WI38 (cell line): ENCODE measurements at regions not wholly inside any gene's neighbourhood (a gene's known extent, or its start where the extent isn't known, plus 50 kb on each side); places are given as distances from the start of the nearest gene placed in this dataset.

Experiments used
- H3K4me3 ChIP-seq: 2 replicates; pipeline ENCODE4 v1.5.1; 2011; ENCODE audit warnings: low read depth, mild to moderate bottlenecking, control low read depth, low read length
- TF ChIP-seq, protein P1 (sequence below): IDR thresholded peaks from 2 replicates; pipeline ENCODE4 v1.5.1; 2012; ENCODE audit warnings: low read depth, mild to moderate bottlenecking, control low read depth, low read length

DNA sequence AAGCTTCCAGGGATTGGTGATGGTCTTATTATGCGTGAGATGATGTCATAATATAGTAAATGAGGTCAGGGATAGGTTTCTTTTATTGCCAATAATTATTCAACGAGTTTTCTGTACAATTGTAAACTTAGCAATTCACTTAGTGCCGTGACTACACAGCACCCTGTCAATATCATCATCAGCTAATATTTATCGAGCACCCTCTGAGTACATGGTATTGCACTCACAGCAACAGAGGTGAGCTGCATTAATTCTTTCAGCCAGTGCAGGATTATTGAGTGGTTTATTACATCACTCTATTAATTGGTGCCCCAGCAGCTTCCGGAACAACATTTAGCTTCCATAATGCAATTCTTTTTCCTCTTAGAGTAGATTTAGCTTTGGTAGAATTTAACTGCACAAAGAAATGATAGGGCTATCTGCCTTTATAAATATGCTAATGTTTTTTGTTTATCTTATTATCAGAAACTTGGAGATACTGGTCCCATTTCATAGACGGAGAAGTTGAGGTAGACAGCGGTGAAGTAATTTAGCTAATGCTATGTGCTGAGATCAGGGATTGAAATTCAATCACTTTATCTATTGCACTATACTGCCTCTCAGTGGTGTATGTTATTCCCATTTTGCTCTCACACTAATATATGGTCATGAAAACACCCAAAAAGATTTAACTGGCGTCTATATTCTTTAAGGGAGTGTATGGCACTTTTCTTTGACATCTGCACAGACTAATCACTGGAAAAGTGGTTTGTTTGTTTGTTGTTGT, 726.1 kb upstream of the WWC1 start:
- H3K4me3 ChIP-seq: no peak overlapping the region
- TF ChIP-seq, protein P1, sequence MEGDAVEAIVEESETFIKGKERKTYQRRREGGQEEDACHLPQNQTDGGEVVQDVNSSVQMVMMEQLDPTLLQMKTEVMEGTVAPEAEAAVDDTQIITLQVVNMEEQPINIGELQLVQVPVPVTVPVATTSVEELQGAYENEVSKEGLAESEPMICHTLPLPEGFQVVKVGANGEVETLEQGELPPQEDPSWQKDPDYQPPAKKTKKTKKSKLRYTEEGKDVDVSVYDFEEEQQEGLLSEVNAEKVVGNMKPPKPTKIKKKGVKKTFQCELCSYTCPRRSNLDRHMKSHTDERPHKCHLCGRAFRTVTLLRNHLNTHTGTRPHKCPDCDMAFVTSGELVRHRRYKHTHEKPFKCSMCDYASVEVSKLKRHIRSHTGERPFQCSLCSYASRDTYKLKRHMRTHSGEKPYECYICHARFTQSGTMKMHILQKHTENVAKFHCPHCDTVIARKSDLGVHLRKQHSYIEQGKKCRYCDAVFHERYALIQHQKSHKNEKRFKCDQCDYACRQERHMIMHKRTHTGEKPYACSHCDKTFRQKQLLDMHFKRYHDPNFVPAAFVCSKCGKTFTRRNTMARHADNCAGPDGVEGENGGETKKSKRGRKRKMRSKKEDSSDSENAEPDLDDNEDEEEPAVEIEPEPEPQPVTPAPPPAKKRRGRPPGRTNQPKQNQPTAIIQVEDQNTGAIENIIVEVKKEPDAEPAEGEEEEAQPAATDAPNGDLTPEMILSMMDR: no peak; the same call in 1 of the 2 replicates

DNA sequence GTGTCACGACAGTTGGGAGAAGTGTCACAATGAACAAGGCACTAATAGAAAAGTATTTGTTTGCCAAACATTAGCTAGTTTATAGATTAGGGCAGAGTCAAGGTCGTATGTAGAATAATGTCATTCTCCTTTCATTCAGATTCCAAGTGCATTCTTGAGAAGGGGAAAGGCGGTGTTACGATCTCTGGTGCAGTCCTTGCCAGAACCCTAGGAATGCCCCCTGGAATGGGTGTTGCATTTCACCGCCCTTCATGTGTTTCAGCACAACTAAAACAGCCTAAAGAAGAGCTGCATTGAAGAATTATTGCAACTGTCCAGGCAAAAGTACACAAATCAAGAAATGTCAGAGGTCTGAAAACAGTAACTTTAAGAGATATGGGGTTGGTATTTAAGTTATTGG, 721.0 kb upstream of the WWC1 start:
- no peak overlapping the region for H3K4me3 ChIP-seq
- TF ChIP-seq, protein P1: no peak

DNA sequence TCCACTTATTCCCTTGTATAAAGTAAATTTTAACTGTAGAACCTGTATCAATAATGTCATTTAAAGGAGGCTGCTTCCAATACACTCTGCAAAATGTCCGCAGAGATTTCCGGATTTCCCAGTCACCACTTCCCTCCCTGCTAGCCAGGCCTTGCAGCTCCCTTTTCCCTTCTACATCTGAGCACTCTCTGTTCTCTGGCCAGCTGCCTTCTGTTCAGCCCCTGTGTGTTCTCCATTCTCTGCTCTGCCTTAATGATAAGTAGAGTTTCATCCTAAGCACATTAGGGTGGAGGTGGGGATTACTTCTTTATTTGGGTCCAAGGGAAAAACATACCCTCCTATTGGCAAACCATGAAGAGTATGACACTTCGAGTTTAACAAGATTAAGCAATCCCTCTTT, 719.6 kb upstream of the WWC1 start:
- no peak overlapping the region for H3K4me3 ChIP-seq
- TF ChIP-seq, protein P1: no peak

DNA sequence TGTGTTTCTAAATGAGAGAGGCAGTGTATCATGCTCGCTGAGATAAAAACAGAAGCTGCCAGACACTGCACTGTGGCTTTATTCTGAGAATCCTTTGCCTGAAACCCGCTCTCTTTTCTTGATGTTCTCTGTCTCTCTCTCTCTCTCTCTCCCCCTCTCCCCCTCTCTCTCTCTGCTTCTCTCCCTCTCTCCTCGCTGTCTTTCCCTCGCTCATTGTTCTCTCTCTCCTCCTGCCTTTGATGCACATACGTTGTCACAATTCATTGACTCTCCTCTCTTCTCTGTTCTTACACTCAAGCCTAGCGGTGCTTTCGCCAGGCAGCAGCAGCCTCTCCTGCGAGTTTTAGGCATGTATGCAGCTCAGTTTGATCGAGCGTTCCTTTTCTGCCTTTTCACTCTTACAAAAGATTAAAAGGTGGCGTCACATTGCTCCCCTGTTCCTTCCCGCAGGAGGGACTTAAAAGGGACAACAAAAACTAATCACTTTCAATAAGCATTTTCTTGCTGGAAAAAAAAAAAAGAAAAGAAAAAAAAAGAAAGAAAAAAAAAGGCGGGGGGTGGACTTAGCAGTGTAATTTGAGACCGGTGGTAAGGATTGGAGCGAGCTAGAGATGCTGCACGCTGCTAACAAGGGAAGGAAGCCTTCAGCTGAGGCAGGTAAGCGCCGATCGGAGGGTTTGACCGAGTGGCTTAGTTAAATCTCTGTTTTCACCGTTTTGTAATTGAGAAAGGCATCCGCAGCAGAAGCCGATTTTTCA, 717.9 kb upstream of the WWC1 start:
- TF ChIP-seq, protein P1: no peak
- peak overlapping the region; percentile 45 for H3K4me3 ChIP-seq

DNA sequence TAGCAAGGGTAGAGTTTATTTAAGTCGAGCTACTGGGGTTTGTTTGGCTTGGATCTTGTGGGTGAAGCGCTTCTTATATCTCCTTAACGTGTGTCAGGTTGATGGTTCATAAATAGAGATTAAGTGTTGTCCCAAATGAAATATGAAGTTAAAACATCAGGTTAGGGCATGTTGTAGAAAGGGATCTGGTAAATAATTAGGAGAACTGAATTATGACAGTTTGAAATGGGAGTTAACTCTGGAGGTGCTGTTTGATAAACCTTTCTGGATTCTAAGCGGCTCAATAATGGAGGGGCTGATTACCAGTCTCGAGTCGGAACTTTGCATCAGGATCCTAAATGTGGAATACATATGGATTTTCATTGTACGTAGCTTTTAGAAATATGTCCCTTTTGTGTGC, 717.0 kb upstream of the WWC1 start:
- no peak overlapping the region for H3K4me3 ChIP-seq
- TF ChIP-seq, protein P1: no peak

DNA sequence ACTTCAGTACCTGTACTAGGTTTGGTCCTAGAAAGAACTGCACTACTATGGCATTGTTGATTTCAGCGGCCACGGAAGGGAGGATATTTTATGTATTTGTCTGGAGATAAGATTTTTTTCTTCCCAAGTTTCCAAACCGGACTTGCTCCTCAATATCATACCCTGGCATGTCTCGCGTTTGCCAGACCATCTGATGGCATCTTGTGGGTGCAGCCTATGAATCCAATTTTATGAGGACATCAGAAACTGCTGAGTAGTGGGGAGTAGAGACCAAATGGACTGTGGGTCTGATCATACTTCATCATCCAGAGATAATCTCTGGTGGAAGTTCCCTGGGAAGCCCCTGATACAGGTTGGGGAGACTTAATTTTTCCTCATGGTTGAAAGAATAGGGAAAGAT, 716.1 kb upstream of the WWC1 start:
- TF ChIP-seq, protein P1: no peak
- H3K4me3 ChIP-seq: no peak overlapping the region

DNA sequence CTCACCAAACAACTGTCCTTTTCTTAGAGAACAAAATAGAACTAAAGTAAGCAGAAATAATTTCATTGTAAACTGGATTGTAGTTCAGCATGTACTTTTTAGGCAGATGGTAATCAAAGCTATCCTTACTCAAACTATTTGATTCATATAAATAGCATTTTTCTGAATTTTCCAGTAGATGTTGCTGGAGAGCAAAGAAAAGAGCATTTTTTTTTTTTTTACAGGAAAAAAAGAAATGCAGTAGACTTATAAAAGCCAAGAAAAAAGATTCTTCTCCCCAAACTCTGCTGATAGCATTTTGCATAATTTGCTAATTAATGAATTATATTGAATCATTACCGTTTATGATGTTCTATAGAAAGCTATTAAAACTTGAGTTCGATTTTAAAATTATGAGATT, 715.3 kb upstream of the WWC1 start:
- H3K4me3 ChIP-seq: no peak overlapping the region
- TF ChIP-seq, protein P1: no peak
